HCT116 (cell line): ENCODE measurements at regions not wholly inside any gene's neighbourhood (a gene's known extent, or its start where the extent isn't known, plus 50 kb on each side); places are given as distances from the start of the nearest gene placed in this dataset.

Source experiments
- ATAC-seq: fragments of 200-7000 bp; cut with Tn5 transposase; 2 replicates; pipeline ENCODE4 v1.9.1; 2020; ENCODE audit warnings: mild to moderate bottlenecking, moderate library complexity
- BruUV-seq: library from RNA; stranded (reverse); fragments of 400-500 nt; replicated peaks from 2 replicates; lab custom pipeline; 2021; lab: Mats Ljungman, UMichigan
- CTCF ChIA-PET: fragments of 300-600 bp; sonication (Branson Sonifier 250); formaldehyde crosslinking; loops from one replicate; lab custom pipeline; 2021; ENCODE audit warnings: antibody characterized with exemption; lab: Charles Lee
- POLR2A ChIA-PET: fragments of 300-600, 350-600 bp; sonication (Branson Sonifier 250); formaldehyde crosslinking; loops from one replicate; lab custom pipeline; 2021; ENCODE audit warnings: antibody characterized with exemption; lab: Charles Lee
- RAD21 ChIA-PET, 2 experiments: fragments of 300-600 bp; sonication (Branson Sonifier 250); formaldehyde crosslinking; loops; one replicate each; lab custom pipeline; 2023; ENCODE audit warnings: low total read pairs in 2 of 2; ENCODE audit not compliant: uncharacterized antibody in 2 of 2, unreplicated experiment in 2 of 2, low non-redundant PET in 1 of 2; lab: Charles Lee
- DNase-seq: peaks from one replicate; pipeline ENCODE4 v3.0.0-alpha.2; 2010; ENCODE audit warnings: low read depth, low spot score
- H2AFZ ChIP-seq: fragments of 200-600 bp; shearing (Covaris generic), sonication (generic); 2 replicates; pipeline ENCODE4 v1.6.1; 2017; ENCODE audit warnings: low read depth, mixed run types, mixed read lengths, antibody characterized with exemption, low read length; ENCODE audit not compliant: poor library complexity, severe bottlenecking
- H3K27ac ChIP-seq: 2 replicates; pipeline ENCODE4 v1.5.1; 2012; ENCODE audit warnings: low read depth, low read length
- H3K27me3 ChIP-seq: fragments of 200-600 bp; sonication (generic); 2 replicates; pipeline ENCODE4 v1.6.1; 2016; ENCODE audit warnings: mixed run types, low read length, mixed read lengths; ENCODE audit not compliant: insufficient read depth
- H3K36me3 ChIP-seq, 2 experiments: fragments of 200-500 bp in 1 of 2; fragments of 200-600 bp in 1 of 2; sonication (Bioruptor generic) in 1 of 2; sonication (generic) in 1 of 2; 2 replicates each; pipeline versions ENCODE4 v1.5.1 to v1.6.1; 2014 to 2016; ENCODE audit warnings: low read length in 2 of 2, inconsistent platforms in 1 of 2, mixed read lengths in 1 of 2, mixed run types in 1 of 2; ENCODE audit not compliant: insufficient read depth in 2 of 2, control insufficient read depth in 1 of 2
- H3K4me1 ChIP-seq, 2 experiments: fragments of 200-600 bp in 1 of 2; sonication (generic) in 1 of 2; 2 replicates each; pipeline versions ENCODE4 v1.5.1 to v1.6.1; 2012 to 2017; ENCODE audit warnings: low read length in 2 of 2, inconsistent platforms in 1 of 2, mild to moderate bottlenecking in 1 of 2, mixed read lengths in 1 of 2, mixed run types in 1 of 2, moderate library complexity in 1 of 2; ENCODE audit not compliant: insufficient read depth in 2 of 2, control insufficient read depth in 1 of 2
- H3K4me2 ChIP-seq: fragments of 200-600 bp; sonication (generic); 2 replicates; pipeline ENCODE4 v1.6.1; 2017; ENCODE audit warnings: mixed run types, low read length, mixed read lengths
- H3K4me3 ChIP-seq, 2 experiments: fragments of 200-600 bp in 1 of 2; sonication (generic) in 1 of 2; replicated peaks in 1 of 2; 2 replicates each; pipeline ENCODE4 v1.5.1; 2011 to 2016; ENCODE audit warnings: low read length in 2 of 2, control low read depth in 1 of 2, low read depth in 1 of 2, mild to moderate bottlenecking in 1 of 2, mixed read lengths in 1 of 2, mixed run types in 1 of 2
- H3K79me2 ChIP-seq: fragments of 200-600 bp; sonication (generic); 2 replicates; pipeline ENCODE4 v1.6.1; 2017; ENCODE audit warnings: mild to moderate bottlenecking, mixed run types, low read length, moderate library complexity, mixed read lengths; ENCODE audit not compliant: insufficient read depth
- H3K9ac ChIP-seq: fragments of 200-600 bp; sonication (generic); 2 replicates; pipeline ENCODE4 v1.6.1; 2016; ENCODE audit warnings: low read length, mixed read lengths
- H3K9me2 ChIP-seq: fragments of 200-600 bp; sonication (generic), shearing (Covaris generic); 2 replicates; pipeline ENCODE4 v1.6.1; 2017; ENCODE audit warnings: mixed run types, mild to moderate bottlenecking, moderate library complexity; ENCODE audit not compliant: insufficient read depth
- H3K9me3 ChIP-seq, 2 experiments: fragments of 200-500 bp in 1 of 2; fragments of 200-600 bp in 1 of 2; sonication (Bioruptor generic) in 1 of 2; sonication (generic) in 1 of 2; 2 replicates each; pipeline ENCODE4 v1.6.1; 2014 to 2017; ENCODE audit warnings: low read length in 2 of 2, mixed read lengths in 2 of 2, inconsistent platforms in 1 of 2, low read depth in 1 of 2, mild to moderate bottlenecking in 1 of 2, mixed run types in 1 of 2, moderate library complexity in 1 of 2; ENCODE audit not compliant: control insufficient read depth in 1 of 2, insufficient read depth in 1 of 2
- H4K20me1 ChIP-seq: fragments of 200-600 bp; sonication (generic), shearing (Covaris generic); 2 replicates; pipeline ENCODE4 v1.6.1; 2017; ENCODE audit warnings: mixed run types, mild to moderate bottlenecking, moderate library complexity; ENCODE audit not compliant: insufficient read depth
- CBX3 ChIP-seq: IDR thresholded peaks from 2 replicates; pipeline ENCODE4 v1.6.1; 2012; ENCODE audit warnings: low read depth
- CEBPB ChIP-seq: IDR thresholded peaks from 2 replicates; pipeline ENCODE4 v1.6.1; 2012; ENCODE audit warnings: low read depth
- CTCF ChIP-seq, 3 experiments: fragments of 200-600 bp in 1 of 3; sonication (generic) in 1 of 3; IDR thresholded peaks in 2 of 3; conservative IDR thresholded peaks in 1 of 3; 2 replicates each; pipeline ENCODE4 v1.5.1; 2012 to 2017; ENCODE audit warnings: low read depth in 2 of 3, low read length in 2 of 3, antibody characterized with exemption in 1 of 3, borderline replicate concordance in 1 of 3, control low read depth in 1 of 3, mild to moderate bottlenecking in 1 of 3, mixed read lengths in 1 of 3, mixed run types in 1 of 3, moderate library complexity in 1 of 3; ENCODE audit not compliant: insufficient read depth in 1 of 3
- ELF1 ChIP-seq: IDR thresholded peaks from 2 replicates; pipeline ENCODE4 v1.6.1; 2012; ENCODE audit warnings: low read depth, borderline replicate concordance
- EZH2 ChIP-seq: fragments of 200-600 bp; sonication (generic); IDR thresholded peaks from 2 replicates; pipeline ENCODE4 v1.6.1; 2017; ENCODE audit warnings: antibody characterized with exemption, mixed run types
- EZH2phosphoT487 ChIP-seq: fragments of 200-600 bp; IDR thresholded peaks from 2 replicates; pipeline ENCODE4 v1.6.1; 2018; ENCODE audit warnings: antibody characterized with exemption, borderline replicate concordance
- JUND ChIP-seq: IDR thresholded peaks from 2 replicates; pipeline ENCODE4 v1.6.1; 2012
- POLR2A ChIP-seq: IDR thresholded peaks from 2 replicates; pipeline ENCODE4 v1.7.0; 2011; ENCODE audit warnings: borderline replicate concordance; ENCODE audit not compliant: insufficient read depth, insufficient read length; ENCODE audit errors: extremely low read depth
- POLR2AphosphoS5 ChIP-seq: IDR thresholded peaks from 2 replicates; pipeline ENCODE4 v1.6.1; 2011; ENCODE audit warnings: mild to moderate bottlenecking, low read depth, low read length, moderate library complexity
- RAD21 ChIP-seq: IDR thresholded peaks from 2 replicates; pipeline ENCODE4 v1.6.1; 2012; ENCODE audit warnings: low read depth, mild to moderate bottlenecking
- REST ChIP-seq: IDR thresholded peaks from 2 replicates; pipeline ENCODE4 v1.6.1; 2012; ENCODE audit warnings: low read depth
- SIN3A ChIP-seq: IDR thresholded peaks from 2 replicates; pipeline ENCODE4 v1.6.1; 2012; ENCODE audit warnings: low read depth
- SP1 ChIP-seq: IDR thresholded peaks from 2 replicates; pipeline ENCODE4 v1.6.1; 2012; ENCODE audit warnings: low read depth
- SRF ChIP-seq: IDR thresholded peaks from 2 replicates; pipeline ENCODE4 v1.6.1; 2012; ENCODE audit warnings: low read depth
- TCF7L2 ChIP-seq: IDR thresholded peaks from 2 replicates; pipeline ENCODE4 v1.7.0; 2011; ENCODE audit warnings: borderline replicate concordance, inconsistent platforms; ENCODE audit not compliant: insufficient read depth, insufficient read length; ENCODE audit errors: extremely low read depth
- YY1 ChIP-seq: IDR thresholded peaks from 2 replicates; pipeline ENCODE4 v1.6.1; 2011; ENCODE audit warnings: low read length, low read depth, moderate library complexity, mild to moderate bottlenecking; ENCODE audit not compliant: insufficient replicate concordance; ENCODE audit errors: extremely low read depth
- ZBTB33 ChIP-seq: IDR thresholded peaks from 2 replicates; pipeline ENCODE4 v1.6.1; 2011; ENCODE audit warnings: mild to moderate bottlenecking, low read length, moderate library complexity; ENCODE audit not compliant: insufficient replicate concordance; ENCODE audit errors: extremely low read depth
- ZFX ChIP-seq: fragments of 450-650 bp; IDR thresholded peaks from 2 replicates; pipeline ENCODE4 v1.6.1; 2017
- intact Hi-C: fragments of 100-400 bp; cut with micrococcal nuclease; formaldehyde crosslinking; loops from 2 replicates; pipeline ENCODE4 v1.10.0; 2022
- TF ChIP-seq, protein P1 (sequence below): IDR thresholded peaks from 2 replicates; pipeline ENCODE4 v1.6.1; 2012
- TF ChIP-seq, protein P2 (sequence below): IDR thresholded peaks from 2 replicates; pipeline ENCODE4 v1.6.1; 2012

DNA sequence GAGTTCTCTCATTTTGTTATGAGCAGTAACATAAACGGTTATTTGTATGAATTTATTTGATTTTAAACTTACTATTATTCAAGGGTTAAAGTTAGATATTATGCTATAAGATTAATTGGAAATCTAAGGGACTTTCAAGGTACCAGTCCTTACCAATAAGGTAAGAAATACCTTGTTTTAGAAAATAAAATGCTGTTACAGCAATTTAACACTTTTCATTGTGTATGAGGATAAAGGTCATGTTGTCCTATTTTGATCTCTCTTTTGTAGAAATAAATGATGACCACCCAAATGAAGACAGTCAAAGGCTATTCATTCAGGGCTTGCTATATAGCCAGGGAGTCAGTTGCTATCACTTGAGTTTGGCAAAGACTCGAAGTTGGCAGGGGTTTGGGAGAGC, 1185.9 kb upstream of the GOT2 start:
- H3K27ac ChIP-seq = no peak overlapping the region
- no peaks in the 10 kb centered on the region for H3K36me3 ChIP-seq
- RAD21 ChIA-PET = no interaction called here
- H3K79me2 ChIP-seq = no peaks in the 10 kb centered on the region
- H3K4me2 ChIP-seq = no peak overlapping the region
- no peak overlapping the region for H2AFZ ChIP-seq
- H3K9me3 ChIP-seq = peaks cover 10 to 19% of the 10 kb centered on the region in 2 experiments; a peak in 3 of 4 replicates
- TF ChIP-seq POLR2A = no peak
- TF ChIP-seq SRF = no peak
- TF ChIP-seq CBX3 = no peak
- no peak for TF ChIP-seq JUND
- TF ChIP-seq ZBTB33 = no peak
- no peak for TF ChIP-seq EZH2
- TF ChIP-seq POLR2AphosphoS5 = no peak
- TF ChIP-seq, protein P1, sequence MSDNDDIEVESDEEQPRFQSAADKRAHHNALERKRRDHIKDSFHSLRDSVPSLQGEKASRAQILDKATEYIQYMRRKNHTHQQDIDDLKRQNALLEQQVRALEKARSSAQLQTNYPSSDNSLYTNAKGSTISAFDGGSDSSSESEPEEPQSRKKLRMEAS = no peak
- TF ChIP-seq SP1 = no peak
- TF ChIP-seq RAD21 = no peak
- no peak for TF ChIP-seq CTCF (IDR thresholded peaks at IDR 0.05 in 2 of 3, conservative IDR thresholded peaks at IDR 0.05 in 1 of 3; ENCODE audit: borderline replicate concordance in 1 of 3, insufficient read depth in 1 of 3, low read depth in 2 of 3, low read length in 2 of 3)
- no peak for TF ChIP-seq EZH2phosphoT487
- TF ChIP-seq YY1 = no peak
- no peak for TF ChIP-seq CEBPB
- no peak for TF ChIP-seq ELF1
- TF ChIP-seq ZFX = no peak
- no peak for TF ChIP-seq SIN3A
- TF ChIP-seq REST = no peak
- TF ChIP-seq, protein P2, sequence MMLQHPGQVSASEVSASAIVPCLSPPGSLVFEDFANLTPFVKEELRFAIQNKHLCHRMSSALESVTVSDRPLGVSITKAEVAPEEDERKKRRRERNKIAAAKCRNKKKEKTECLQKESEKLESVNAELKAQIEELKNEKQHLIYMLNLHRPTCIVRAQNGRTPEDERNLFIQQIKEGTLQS = no peak
- TF ChIP-seq TCF7L2 = no peak
- TF ChIP-seq, all 23 proteins: peak for 0
- Histone ChIP-seq H3K27me3 (no peaks in the 10 kb centered on the region), H4K20me1 (no peaks in the 10 kb centered on the region), H3K9me2 (no peaks in the 10 kb centered on the region), H3K4me3 (no peak overlapping the region), H3K9ac (no peak overlapping the region), H3K4me1 (no peaks in the 10 kb centered on the region)
- CTCF ChIA-PET = no interaction called here
- DNase-seq = no peak
- BruUV-seq = no TSS peak
- ATAC-seq = no peak
- intact Hi-C loops = no loop called here
- POLR2A ChIA-PET = no interaction called here
